IPS-20b (cell line): ENCODE measurements at regions not wholly inside any gene's neighbourhood (a gene's known extent, or its start where the extent isn't known, plus 50 kb on each side); places are given as distances from the start of the nearest gene placed in this dataset.

ENCODE experiments used
- H3K27ac ChIP-seq: one replicate; pipeline ENCODE4 v1.5.1; 2013; ENCODE audit warnings: low read length
- H3K27me3 ChIP-seq: 2 replicates; pipeline ENCODE4 v1.6.1; 2013; ENCODE audit warnings: mild to moderate bottlenecking, low read length, inconsistent platforms; ENCODE audit not compliant: insufficient read depth
- H3K36me3 ChIP-seq: 2 replicates; pipeline ENCODE4 v1.6.1; 2013; ENCODE audit warnings: low read depth, mild to moderate bottlenecking, inconsistent platforms, low read length, moderate library complexity; ENCODE audit not compliant: insufficient read depth
- H3K4me1 ChIP-seq: 2 replicates; pipeline ENCODE4 v1.6.1; 2013; ENCODE audit warnings: mild to moderate bottlenecking, control low read depth, inconsistent platforms, low read length, moderate library complexity; ENCODE audit not compliant: insufficient read depth
- H3K4me3 ChIP-seq: 2 replicates; pipeline ENCODE4 v1.5.1; 2013; ENCODE audit warnings: mild to moderate bottlenecking, low read length, inconsistent platforms
- H3K9ac ChIP-seq: 2 replicates; pipeline ENCODE4 v1.6.1; 2013; ENCODE audit warnings: low read depth, mild to moderate bottlenecking, inconsistent platforms, low read length, moderate library complexity
- H3K9me3 ChIP-seq: 2 replicates; pipeline ENCODE4 v1.6.1; 2013; ENCODE audit warnings: mild to moderate bottlenecking, low read depth, low read length, inconsistent platforms; ENCODE audit not compliant: insufficient read depth

- H3K4me3 ChIP-seq = no peak overlapping the region
- no peak overlapping the region for H3K27ac ChIP-seq
- no peaks in the 10 kb centered on the region for H3K27me3 ChIP-seq
- no peak overlapping the region for H3K9ac ChIP-seq
- no peaks in the 10 kb centered on the region for H3K9me3 ChIP-seq
- no peaks in the 10 kb centered on the region for H3K4me1 ChIP-seq
- no peaks in the 10 kb centered on the region for H3K36me3 ChIP-seq
These were observed 373.1 kb upstream of the XYLT1 start for GRCh38 chr16:17843905-17844304.

- Histone ChIP-seq H3K27me3 (no peaks in the 10 kb centered on the region), H3K36me3 (no peaks in the 10 kb centered on the region), H3K9ac (no peak overlapping the region), H3K4me1 (peaks cover 21% of the 10 kb centered on the region), H3K27ac (no peak overlapping the region), H3K4me3 (no peak overlapping the region), H3K9me3 (no peaks in the 10 kb centered on the region)
These were observed 369.1 kb upstream of the XYLT1 start for GRCh38 chr16:17839907-17840306.

GRCh38 chr16:17839272-17839671 lies 368.5 kb upstream of the XYLT1 start:
- H3K9me3 ChIP-seq = no peaks in the 10 kb centered on the region
- H3K36me3 ChIP-seq = no peaks in the 10 kb centered on the region
- H3K9ac ChIP-seq = no peak overlapping the region
- peaks cover 21% of the 10 kb centered on the region for H3K4me1 ChIP-seq
- no peak overlapping the region for H3K4me3 ChIP-seq
- H3K27ac ChIP-seq = no peak overlapping the region
- H3K27me3 ChIP-seq = no peaks in the 10 kb centered on the region

- peak overlapping the region; percentile 15 for H3K27ac ChIP-seq
- no peaks in the 10 kb centered on the region for H3K36me3 ChIP-seq
- H3K9me3 ChIP-seq = no peaks in the 10 kb centered on the region
- peak overlapping the region; percentile 3 for H3K4me3 ChIP-seq
- peak overlapping the region; percentile 25; the same call in 1 of the 2 replicates for H3K9ac ChIP-seq
- peaks cover 21% of the 10 kb centered on the region for H3K4me1 ChIP-seq
- no peaks in the 10 kb centered on the region for H3K27me3 ChIP-seq
These were observed 366.3 kb upstream of the XYLT1 start for GRCh38 chr16:17836868-17837602.

- H3K4me3 ChIP-seq = no peak overlapping the region
- H3K27me3 ChIP-seq = no peaks in the 10 kb centered on the region
- H3K9me3 ChIP-seq = no peaks in the 10 kb centered on the region
- H3K36me3 ChIP-seq = no peaks in the 10 kb centered on the region
- peaks cover 21% of the 10 kb centered on the region for H3K4me1 ChIP-seq
- H3K27ac ChIP-seq = no peak overlapping the region
- H3K9ac ChIP-seq = no peak overlapping the region
These were observed 364.5 kb upstream of the XYLT1 start for GRCh38 chr16:17835118-17835876.

GRCh38 chr16:17832738-17833137 lies 362.0 kb upstream of the XYLT1 start:
- H3K9me3 ChIP-seq = no peaks in the 10 kb centered on the region
- H3K27ac ChIP-seq = no peak overlapping the region

GRCh38 chr16:17831330-17831729 lies 360.6 kb upstream of the XYLT1 start:
- Histone ChIP-seq H3K9me3 (no peaks in the 10 kb centered on the region), H3K27ac (no peak overlapping the region), H3K4me1 (peaks cover 10% of the 10 kb centered on the region), H3K36me3 (no peaks in the 10 kb centered on the region), H3K4me3 (no peak overlapping the region), H3K9ac (no peak overlapping the region), H3K27me3 (no peaks in the 10 kb centered on the region)

More at GRCh38 chr16:17832738-17833137, 362.0 kb upstream of the XYLT1 start:
- Histone ChIP-seq H3K9ac (no peak overlapping the region), H3K36me3 (no peaks in the 10 kb centered on the region), H3K27me3 (no peaks in the 10 kb centered on the region), H3K4me3 (no peak overlapping the region), H3K4me1 (peaks cover 21% of the 10 kb centered on the region)

GRCh38 chr16:17830651-17831050 lies 359.9 kb upstream of the XYLT1 start:
- H3K27ac ChIP-seq = no peak overlapping the region
- peaks cover 4% of the 10 kb centered on the region; the same call in 1 of the 2 replicates for H3K4me1 ChIP-seq
- H3K9ac ChIP-seq = no peak overlapping the region
- H3K4me3 ChIP-seq = no peak overlapping the region
- no peaks in the 10 kb centered on the region for H3K27me3 ChIP-seq
- no peaks in the 10 kb centered on the region for H3K9me3 ChIP-seq
- H3K36me3 ChIP-seq = no peaks in the 10 kb centered on the region

- H3K36me3 ChIP-seq = no peaks in the 10 kb centered on the region
- no peak overlapping the region for H3K9ac ChIP-seq
- no peaks in the 10 kb centered on the region for H3K27me3 ChIP-seq
- H3K4me1 ChIP-seq = no peaks in the 10 kb centered on the region
- H3K27ac ChIP-seq = no peak overlapping the region
- H3K9me3 ChIP-seq = no peaks in the 10 kb centered on the region
- no peak overlapping the region for H3K4me3 ChIP-seq
These were observed 359.1 kb upstream of the XYLT1 start for GRCh38 chr16:17829811-17830210.

GRCh38 chr16:17828012-17828411 lies 357.3 kb upstream of the XYLT1 start:
- Histone ChIP-seq H3K9me3 (no peaks in the 10 kb centered on the region), H3K27me3 (no peaks in the 10 kb centered on the region), H3K4me3 (no peak overlapping the region), H3K36me3 (no peaks in the 10 kb centered on the region), H3K27ac (no peak overlapping the region), H3K4me1 (no peaks in the 10 kb centered on the region), H3K9ac (no peak overlapping the region)

GRCh38 chr16:17827313-17827712 lies 356.6 kb upstream of the XYLT1 start:
- Histone ChIP-seq H3K36me3 (no peaks in the 10 kb centered on the region), H3K9ac (no peak overlapping the region), H3K4me3 (no peak overlapping the region), H3K27ac (no peak overlapping the region), H3K27me3 (no peaks in the 10 kb centered on the region), H3K4me1 (no peaks in the 10 kb centered on the region), H3K9me3 (no peaks in the 10 kb centered on the region)

- Histone ChIP-seq H3K36me3 (no peaks in the 10 kb centered on the region), H3K9me3 (peaks cover 30% of the 10 kb centered on the region; the same call in 1 of the 2 replicates), H3K4me1 (0 out of 2 replicates have a peak, but pooled peaks cover 3% of the 10 kb centered on the region), H3K27me3 (no peaks in the 10 kb centered on the region), H3K27ac (no peak overlapping the region), H3K4me3 (no peak overlapping the region), H3K9ac (no peak overlapping the region)
These were observed 347.2 kb upstream of the XYLT1 start for GRCh38 chr16:17817943-17818342.
